SU-DHL-6 (cell line): ENCODE measurements at regions not wholly inside any gene's neighbourhood (a gene's known extent, or its start where the extent isn't known, plus 50 kb on each side); places are given as distances from the start of the nearest gene placed in this dataset.

Experiments used
- H2AFZ ChIP-seq: fragments of 200-600 bp; sonication (generic); 2 replicates; pipeline ENCODE4 v1.6.1; 2014; ENCODE audit warnings: low read depth, mild to moderate bottlenecking, moderate library complexity, mixed read lengths, antibody characterized with exemption, low read length; ENCODE audit not compliant: severe bottlenecking
- H3F3A ChIP-seq: fragments of 200-600 bp; shearing (Covaris generic); 2 replicates; pipeline ENCODE4 v1.6.0; 2016; ENCODE audit warnings: antibody characterized with exemption, mild to moderate bottlenecking; ENCODE audit not compliant: insufficient read depth
- H3K27ac ChIP-seq: fragments of 200-600 bp; sonication (generic); 2 replicates; pipeline ENCODE4 v1.5.1; 2016; ENCODE audit warnings: low read depth, mild to moderate bottlenecking, low read length, moderate library complexity, mixed read lengths
- H3K27me3 ChIP-seq: fragments of 200-600 bp; sonication (generic), shearing (Covaris generic); 2 replicates; pipeline ENCODE4 v1.6.0; 2014; ENCODE audit warnings: mild to moderate bottlenecking, low read length
- H3K36me3 ChIP-seq: fragments of 200-600 bp; sonication (generic); 2 replicates; pipeline ENCODE4 v1.6.1; 2014; ENCODE audit warnings: mild to moderate bottlenecking, low read length, mixed read lengths
- H3K4me2 ChIP-seq: fragments of 300-600, 200-600 bp; shearing (Covaris generic), sonication (generic); 2 replicates; pipeline ENCODE4 v1.6.0; 2014; ENCODE audit warnings: low read length, low read depth, mild to moderate bottlenecking; ENCODE audit not compliant: poor library complexity, severe bottlenecking
- H3K4me3 ChIP-seq: fragments of 200-600 bp; sonication (generic); 2 replicates; pipeline ENCODE4 v1.5.1; 2014; ENCODE audit warnings: antibody characterized with exemption, low read length, mild to moderate bottlenecking, mixed read lengths; ENCODE audit not compliant: insufficient read depth, poor library complexity, severe bottlenecking
- H3K79me2 ChIP-seq: fragments of 200-600 bp; sonication (generic); 2 replicates; pipeline ENCODE4 v1.6.1; 2014; ENCODE audit warnings: mild to moderate bottlenecking, low read length, moderate library complexity; ENCODE audit not compliant: insufficient read depth
- H3K9ac ChIP-seq: fragments of 200-600 bp; sonication (generic); 2 replicates; pipeline ENCODE4 v1.7.0; 2014; ENCODE audit warnings: mild to moderate bottlenecking, low read length
- H3K9me2 ChIP-seq: fragments of 200-600 bp; sonication (generic); replicated peaks from 2 replicates; pipeline ENCODE4 v1.6.1; 2014; ENCODE audit warnings: low read length; ENCODE audit not compliant: insufficient read depth
- H3K9me3 ChIP-seq: fragments of 200-600 bp; sonication (generic); 2 replicates; pipeline ENCODE4 v1.6.1; 2014; ENCODE audit warnings: low read length, mixed read lengths; ENCODE audit not compliant: insufficient read depth
- H4K20me1 ChIP-seq: fragments of 200-600 bp; sonication (generic); 2 replicates; pipeline ENCODE4 v1.6.1; 2014; ENCODE audit warnings: low read depth, mild to moderate bottlenecking, antibody characterized with exemption, low read length, moderate library complexity, mixed read lengths
- CTCF ChIP-seq: fragments of 200-600 bp; sonication (generic); IDR thresholded peaks from one replicate; pipeline ENCODE4 v1.5.1; 2017; ENCODE audit warnings: antibody characterized with exemption, mild to moderate bottlenecking, low read length, moderate library complexity; ENCODE audit not compliant: insufficient read depth, poor library complexity, severe bottlenecking
- EZH2phosphoT487 ChIP-seq: fragments of 200-600 bp; sonication (generic), shearing (Covaris generic); conservative IDR thresholded peaks from 2 replicates; pipeline ENCODE4 v1.6.1; 2018; ENCODE audit warnings: mild to moderate bottlenecking, antibody characterized with exemption, low read length, moderate library complexity, mixed read lengths

GRCh38 chr18:2406544-2406943 lies 164.8 kb downstream of the METTL4 start:
- H3F3A ChIP-seq = no peaks in the 10 kb centered on the region
- no peak for TF ChIP-seq EZH2phosphoT487
- no peak for TF ChIP-seq CTCF
- H3K9me3 ChIP-seq = no peaks in the 10 kb centered on the region
- no peak overlapping the region for H3K27ac ChIP-seq
- no peaks in the 10 kb centered on the region for H3K27me3 ChIP-seq
- H4K20me1 ChIP-seq = no peaks in the 10 kb centered on the region
- no peaks in the 10 kb centered on the region for H3K36me3 ChIP-seq
- H3K4me3 ChIP-seq = no peak overlapping the region
- H3K9ac ChIP-seq = no peak overlapping the region
- H3K4me2 ChIP-seq = no peak overlapping the region
- no peaks in the 10 kb centered on the region for H3K79me2 ChIP-seq
- no peaks in the 10 kb centered on the region for H3K9me2 ChIP-seq
- H2AFZ ChIP-seq = no peak overlapping the region

- TF ChIP-seq EZH2phosphoT487 (no peak), CTCF (no peak)
These were observed 163.3 kb downstream of the METTL4 start for GRCh38 chr18:2407961-2408360.

GRCh38 chr18:2409906-2410305 lies 161.4 kb downstream of the METTL4 start:
- Histone ChIP-seq H3F3A (no peaks in the 10 kb centered on the region), H3K9me2 (no peaks in the 10 kb centered on the region), H4K20me1 (no peaks in the 10 kb centered on the region), H3K4me2 (no peak overlapping the region), H3K27ac (no peak overlapping the region), H3K9ac (no peak overlapping the region), H3K9me3 (no peaks in the 10 kb centered on the region), H3K4me3 (no peak overlapping the region), H3K79me2 (no peaks in the 10 kb centered on the region), H2AFZ (no peak overlapping the region), H3K27me3 (no peaks in the 10 kb centered on the region), H3K36me3 (no peaks in the 10 kb centered on the region)
- TF ChIP-seq CTCF (no peak), EZH2phosphoT487 (no peak)

More at GRCh38 chr18:2407961-2408360, 163.3 kb downstream of the METTL4 start:
- no peaks in the 10 kb centered on the region for H3K79me2 ChIP-seq
- no peaks in the 10 kb centered on the region for H3F3A ChIP-seq
- no peak overlapping the region for H3K9ac ChIP-seq
- no peaks in the 10 kb centered on the region for H3K9me3 ChIP-seq
- no peak overlapping the region for H2AFZ ChIP-seq
- H3K27ac ChIP-seq = no peak overlapping the region
- H3K27me3 ChIP-seq = no peaks in the 10 kb centered on the region
- H3K4me2 ChIP-seq = no peak overlapping the region
- H3K36me3 ChIP-seq = no peaks in the 10 kb centered on the region
- no peak overlapping the region for H3K4me3 ChIP-seq
- no peaks in the 10 kb centered on the region for H3K9me2 ChIP-seq
- H4K20me1 ChIP-seq = no peaks in the 10 kb centered on the region

GRCh38 chr18:2410688-2411087 lies 160.6 kb downstream of the METTL4 start:
- Histone ChIP-seq H2AFZ (no peak overlapping the region), H3K9ac (no peak overlapping the region), H3K79me2 (no peaks in the 10 kb centered on the region), H3F3A (no peaks in the 10 kb centered on the region), H3K4me2 (no peak overlapping the region), H3K4me3 (no peak overlapping the region), H4K20me1 (no peaks in the 10 kb centered on the region), H3K36me3 (no peaks in the 10 kb centered on the region), H3K27ac (no peak overlapping the region), H3K9me2 (no peaks in the 10 kb centered on the region), H3K27me3 (no peaks in the 10 kb centered on the region), H3K9me3 (no peaks in the 10 kb centered on the region)
- no peak for TF ChIP-seq CTCF
- no peak for TF ChIP-seq EZH2phosphoT487
